Fibroblast of upper back skin (primary cell): ENCODE measurements at regions not wholly inside any gene's neighbourhood (a gene's known extent, or its start where the extent isn't known, plus 50 kb on each side); places are given as distances from the start of the nearest gene placed in this dataset.

ENCODE experiments used
- DNase-seq: peaks from one replicate; pipeline ENCODE4 v3.0.0-alpha.2; 2013

- no peak for DNase-seq
These were observed 219.2 kb downstream of the FSCB start for GRCh38 chr14:44287858-44288257.

- no peak for DNase-seq
These were observed 220.9 kb downstream of the FSCB start for GRCh38 chr14:44286201-44286600.

GRCh38 chr14:44283836-44284235, 223.2 kb downstream of the FSCB start:
- DNase-seq = no peak

GRCh38 chr14:44279357-44279756, 227.7 kb downstream of the FSCB start:
- no peak for DNase-seq

- no peak for DNase-seq
These were observed 235.4 kb downstream of the FSCB start for GRCh38 chr14:44271637-44272036.

- no peak for DNase-seq
These were observed 236.1 kb downstream of the FSCB start for GRCh38 chr14:44271006-44271405.

- no peak for DNase-seq
These were observed 241.8 kb downstream of the FSCB start for GRCh38 chr14:44265246-44265645.

- DNase-seq = no peak
These were observed 291.4 kb downstream of the FSCB start for GRCh38 chr14:44215660-44216059.

- DNase-seq = no peak
These were observed 295.4 kb downstream of the FSCB start for GRCh38 chr14:44211718-44212117.

GRCh38 chr14:44204061-44204835, 302.8 kb downstream of the FSCB start:
- DNase-seq = peak; percentile 77

- DNase-seq = no peak
These were observed 326.1 kb downstream of the FSCB start for GRCh38 chr14:44180975-44181374.

- no peak for DNase-seq
These were observed 336.5 kb downstream of the FSCB start for GRCh38 chr14:44170556-44170955.

- peak; percentile 85 for DNase-seq
These were observed 337.0 kb downstream of the FSCB start for GRCh38 chr14:44170101-44170500.

- no peak for DNase-seq
These were observed 338.5 kb downstream of the FSCB start for GRCh38 chr14:44168566-44168965.

GRCh38 chr14:44166611-44167010, 340.5 kb downstream of the FSCB start:
- no peak for DNase-seq

- no peak for DNase-seq
These were observed 341.1 kb downstream of the FSCB start for GRCh38 chr14:44165936-44166335.

GRCh38 chr14:44165286-44165685, 341.8 kb downstream of the FSCB start:
- DNase-seq = no peak

GRCh38 chr14:44163946-44164345, 343.1 kb downstream of the FSCB start:
- DNase-seq = no peak

GRCh38 chr14:44162197-44162596, 344.9 kb downstream of the FSCB start:
- no peak for DNase-seq

- DNase-seq = no peak
These were observed 352.2 kb downstream of the FSCB start for GRCh38 chr14:44154874-44155273.

GRCh38 chr14:44154446-44154845, 352.6 kb downstream of the FSCB start:
- DNase-seq = no peak

- no peak for DNase-seq
These were observed 355.8 kb downstream of the FSCB start for GRCh38 chr14:44151130-44151820.

- peak; percentile 11 for DNase-seq
These were observed 357.5 kb downstream of the FSCB start for GRCh38 chr14:44149597-44149996.

- no peak for DNase-seq
These were observed 365.1 kb downstream of the FSCB start for GRCh38 chr14:44142006-44142405.

GRCh38 chr14:44135972-44136371, 371.1 kb downstream of the FSCB start:
- no peak for DNase-seq
